ENCODE measurements at regions not wholly inside any gene's neighbourhood (a gene's known extent, or its start where the extent isn't known, plus 50 kb on each side); places are given as distances from the start of the nearest gene placed in this dataset.

DNA sequence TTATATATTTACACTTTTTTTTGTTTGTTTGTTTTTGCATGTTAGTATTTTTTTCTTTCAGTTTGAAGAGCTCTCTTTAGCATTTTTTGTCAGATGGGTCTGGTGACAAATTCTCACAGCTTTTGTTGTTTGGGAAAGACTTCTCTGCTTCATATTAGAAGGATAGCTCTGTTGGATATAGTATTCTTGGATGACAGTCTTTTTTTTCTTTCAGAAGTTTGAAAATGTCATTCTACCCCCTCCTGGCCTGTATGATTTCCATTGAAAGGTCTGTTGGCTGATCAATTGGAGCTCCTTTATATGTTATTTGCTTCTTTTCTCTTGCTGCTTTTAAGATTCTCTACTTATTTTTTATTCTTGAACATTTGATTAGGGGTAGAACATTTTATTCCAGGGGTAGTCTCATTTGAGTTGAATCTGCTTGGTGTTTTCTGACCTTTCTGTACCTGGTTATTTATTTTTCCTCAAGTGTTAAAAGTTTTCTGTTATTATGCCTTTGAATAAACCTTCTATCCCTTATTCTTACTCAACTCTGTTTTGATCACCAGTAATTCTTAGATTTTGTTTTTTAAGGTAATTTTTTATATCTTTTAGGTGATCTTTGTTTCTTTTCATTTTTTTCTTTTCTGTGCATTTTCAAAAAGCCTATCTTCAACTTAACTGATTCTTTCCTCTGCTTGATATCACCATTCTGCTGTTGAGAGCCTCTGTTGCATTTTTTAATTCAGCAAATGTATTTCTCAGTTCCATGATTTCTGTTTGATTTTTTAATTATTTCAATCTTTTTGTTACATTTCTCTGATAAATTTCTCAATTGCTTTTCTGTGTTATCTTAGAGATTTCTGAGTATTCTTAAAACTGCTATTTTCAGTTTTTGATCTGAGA, 176.8 kb upstream of the ECI2 start:
- dilution Hi-C loops (cut with MboI; ENCODE audit: extremely low pct_ligation_motif_present, low sequenced_read_pairs) (no loop called here), intact Hi-C loops (cut with micrococcal nuclease) (loop anchor here (2.0 kb wide), 1 partner anchor 831 kb away; no protein-coding TSS in a partner anchor)
- POLR2A ChIA-PET, result no interaction called here
- Histone ChIP-seq H3K27ac (ENCODE audit: insufficient read depth, low read depth, low read length) (no peak overlapping the region), H3K36me3 (ENCODE audit: control insufficient read depth in 2 of 2, extremely low read depth in 1 of 2, insufficient read depth in 2 of 2, low read length in 2 of 2) (no peaks in the 10 kb centered on the region), H3K79me2 (ENCODE audit: control insufficient read depth, insufficient read depth, low read length) (no peaks in the 10 kb centered on the region), H3K9me1 (replicated peaks; ENCODE audit: control insufficient read depth, extremely low read depth, insufficient read depth, low read length) (no peaks in the 10 kb centered on the region), H3K27me3 (ENCODE audit: control insufficient read depth in 2 of 2, insufficient read depth in 2 of 2, low read length in 2 of 2) (no peaks in the 10 kb centered on the region), H3K9ac (replicated peaks; ENCODE audit: extremely low read depth, insufficient read depth, low read length) (no peak overlapping the region), H3K4me2 (ENCODE audit: insufficient read depth, low read length) (no peak overlapping the region), H3K9me3 (replicated peaks; ENCODE audit: control insufficient read depth, insufficient read depth, low read length) (no peaks in the 10 kb centered on the region), H3K4me3 (replicated peaks in 1 of 3; ENCODE audit: insufficient read depth in 1 of 3, low read depth in 1 of 3, low read length in 3 of 3) (no peak overlapping the region), H3K4me1 (ENCODE audit: control insufficient read depth, extremely low read depth, insufficient read depth, low read length) (peaks cover 17% of the 10 kb centered on the region), H4K20me1 (replicated peaks; ENCODE audit: control insufficient read depth, extremely low read depth, insufficient read depth, low read length) (no peaks in the 10 kb centered on the region), H2AFZ (ENCODE audit: low read depth, low read length) (no peak overlapping the region)
- DNase-seq (ENCODE audit: low read depth, low spot score) (no peak), FAIRE-seq (no peak)
- CTCF ChIA-PET, result interaction anchor here (0.8 to 1.5 kb wide), 5 partner anchors 87 to 1067 kb away, joined by 3 to 8 read pairs (median 4); no protein-coding TSS in a partner anchor
- BruUV-seq (replicated peaks), result no TSS peak
- TF ChIP-seq MYC (IDR thresholded peaks at IDR 0.05; ENCODE audit: low read depth, low read length) (no peak), JUN (IDR thresholded peaks at IDR 0.05; ENCODE audit: borderline replicate concordance, insufficient read depth, insufficient read length, low read depth) (no peak), EZH2 (IDR thresholded peaks at IDR 0.05; ENCODE audit: borderline replicate concordance, low read depth, low read length, severe bottlenecking) (no peak), POLR2A (IDR thresholded peaks at IDR 0.05; ENCODE audit: low read depth, low read length) (no peak), POLR2AphosphoS5 (IDR thresholded peaks at IDR 0.05; ENCODE audit: insufficient read depth, low read depth, low read length) (no peak), FOS (IDR thresholded peaks at IDR 0.05; ENCODE audit: borderline replicate concordance, insufficient read depth, low read length) (no peak), CTCF (IDR thresholded peaks at IDR 0.05; ENCODE audit: extremely low read depth in 1 of 2, insufficient read depth in 1 of 2, low read depth in 1 of 2, low read length in 2 of 2) (no peak), GATA2 (IDR thresholded peaks at IDR 0.05; ENCODE audit: insufficient read depth, insufficient read length, low read depth, low read length) (no peak)
- TF ChIP-seq, protein P1, sequence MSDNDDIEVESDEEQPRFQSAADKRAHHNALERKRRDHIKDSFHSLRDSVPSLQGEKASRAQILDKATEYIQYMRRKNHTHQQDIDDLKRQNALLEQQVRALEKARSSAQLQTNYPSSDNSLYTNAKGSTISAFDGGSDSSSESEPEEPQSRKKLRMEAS (IDR thresholded peaks at IDR 0.05; ENCODE audit: insufficient read depth, insufficient read length), result no peak
